ENCODE measurements at regions not wholly inside any gene's neighbourhood (a gene's known extent, or its start where the extent isn't known, plus 50 kb on each side); places are given as distances from the start of the nearest gene placed in this dataset.

DNA sequence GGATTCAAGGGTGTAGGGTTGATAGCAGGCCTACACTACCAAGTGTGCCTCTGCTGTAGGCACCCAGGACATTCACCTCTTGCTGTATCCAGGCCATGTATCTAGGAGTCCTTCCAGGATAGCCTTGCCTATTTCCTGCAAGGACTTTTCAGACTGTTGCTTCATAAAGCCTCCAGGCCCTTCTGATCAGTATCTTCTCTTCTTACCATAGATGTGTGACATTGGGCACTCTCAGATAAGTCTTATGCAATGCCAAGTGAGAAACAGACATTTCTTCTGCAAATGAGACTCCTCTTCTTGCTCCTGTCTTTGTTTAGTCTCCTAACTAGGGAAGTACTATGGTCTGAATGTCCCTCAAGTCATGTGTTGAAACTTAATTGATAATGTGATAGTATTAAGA lies 386.8 kb downstream of the ANKRD50 start:
- Mint-ChIP-seq H3K27me3 (peaks cover 7% of the 10 kb centered on the region), H3K4me3 (no peak overlapping the region)
- peak; percentile 23 for ATAC-seq

DNA sequence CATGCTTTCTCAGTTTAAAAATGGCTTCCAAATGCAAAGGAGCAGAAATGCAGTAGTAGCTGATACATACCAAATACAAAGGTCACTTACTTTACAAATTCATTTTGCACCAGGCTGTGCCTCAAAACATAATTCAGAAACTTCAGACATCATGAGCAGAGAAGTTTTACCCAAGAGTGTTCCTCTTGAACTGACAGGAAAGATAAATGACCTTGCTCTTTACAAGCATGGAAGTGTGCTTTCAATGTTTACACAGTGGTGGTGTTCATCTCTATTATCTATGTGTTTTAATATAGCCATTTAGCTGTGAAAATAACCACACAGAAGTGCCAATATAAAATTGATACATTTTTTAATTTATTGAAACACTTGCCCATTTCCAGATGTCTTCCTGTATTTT lies 383.4 kb downstream of the ANKRD50 start:
- Mint-ChIP-seq H3K27me3 (no peaks in the 10 kb centered on the region), H3K27ac (no peak overlapping the region), H3K9me3 (no peaks in the 10 kb centered on the region), H3K4me1 (no peaks in the 10 kb centered on the region), H3K4me3 (no peak overlapping the region)
- ATAC-seq (no peak), DNase-seq (no peak)

More for the DNA sequence above, 386.8 kb downstream of the ANKRD50 start:
- Mint-ChIP-seq H3K27ac (peak overlapping the region in 1 of 2 donors; percentile 79), H3K4me1 (no peaks in the 10 kb centered on the region), H3K9me3 (no peaks in the 10 kb centered on the region)
- no peak for DNase-seq

DNA sequence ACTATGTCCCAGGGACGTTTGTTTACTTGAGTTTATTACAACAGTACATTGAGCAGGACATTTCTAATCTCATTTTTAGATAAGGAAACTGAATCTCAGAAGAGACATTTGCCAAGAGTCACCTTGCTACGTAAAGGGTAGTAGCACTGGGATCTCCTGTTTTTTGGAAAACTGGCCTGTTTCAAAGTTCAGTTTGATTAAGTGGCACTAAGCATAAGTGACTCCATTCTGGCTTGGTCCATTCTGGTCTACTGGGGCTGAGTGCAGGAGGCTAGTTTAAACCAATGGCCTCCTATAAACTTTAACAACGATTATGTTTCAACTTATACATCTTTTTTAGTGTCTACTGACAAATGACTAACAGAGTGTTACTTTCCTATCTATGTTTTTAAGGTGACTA lies 382.5 kb downstream of the ANKRD50 start:
- H3K27me3 Mint-ChIP-seq = no peaks in the 10 kb centered on the region
- H3K4me3 Mint-ChIP-seq = no peak overlapping the region
- no peak for DNase-seq

DNA sequence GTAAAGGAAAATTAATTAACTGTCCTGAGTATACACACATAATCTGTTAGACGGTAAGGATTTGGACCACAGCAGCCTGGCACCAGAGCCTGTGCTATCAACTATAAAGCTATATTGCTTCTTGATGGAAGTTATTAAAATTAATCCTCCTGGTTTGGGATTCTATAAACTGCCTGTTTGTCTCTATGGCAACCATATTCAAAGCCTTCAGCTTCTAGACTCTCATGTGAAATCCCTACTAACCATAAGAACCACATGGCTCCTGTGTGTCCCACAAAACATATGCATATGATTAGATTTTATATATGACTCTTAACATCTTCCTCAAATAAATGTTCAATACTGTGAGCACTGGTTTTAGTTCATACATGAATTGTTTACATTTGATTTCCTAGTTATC lies 380.8 kb downstream of the ANKRD50 start:
- DNase-seq (no peak), ATAC-seq (no peak)
- H3K27ac Mint-ChIP-seq = no peak overlapping the region
- H3K9me3 Mint-ChIP-seq = no peaks in the 10 kb centered on the region
- no peaks in the 10 kb centered on the region for H3K27me3 Mint-ChIP-seq
- H3K4me3 Mint-ChIP-seq = no peak overlapping the region
- no peaks in the 10 kb centered on the region for H3K4me1 Mint-ChIP-seq

More for the DNA sequence above, 382.5 kb downstream of the ANKRD50 start:
- Mint-ChIP-seq H3K9me3 (no peaks in the 10 kb centered on the region), H3K4me1 (no peaks in the 10 kb centered on the region), H3K27ac (no peak overlapping the region)
- ATAC-seq = no peak

DNA sequence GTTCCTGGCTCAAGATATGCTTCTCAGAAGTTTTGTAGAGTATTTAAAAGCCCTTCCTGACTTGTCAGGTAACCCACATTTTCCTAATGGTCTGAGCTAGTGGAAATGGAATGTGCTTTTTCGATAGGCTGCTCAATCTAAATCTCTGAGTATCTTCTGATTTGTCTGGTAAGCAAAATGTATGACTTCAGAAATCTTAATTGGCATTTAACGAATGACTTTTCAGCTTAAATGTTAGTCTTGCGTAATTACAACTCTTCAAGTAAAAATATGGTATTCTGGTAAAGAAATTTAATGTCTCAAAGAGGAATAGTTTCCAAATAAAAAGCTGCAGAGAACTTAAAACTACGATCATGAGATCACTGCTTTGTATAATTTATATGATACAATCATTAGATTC lies 379.1 kb downstream of the ANKRD50 start:
- Mint-ChIP-seq H3K9me3 (no peaks in the 10 kb centered on the region), H3K27me3 (no peaks in the 10 kb centered on the region), H3K4me1 (no peaks in the 10 kb centered on the region), H3K4me3 (no peak overlapping the region), H3K27ac (no peak overlapping the region)
- DNase-seq = no peak
- no peak for ATAC-seq

DNA sequence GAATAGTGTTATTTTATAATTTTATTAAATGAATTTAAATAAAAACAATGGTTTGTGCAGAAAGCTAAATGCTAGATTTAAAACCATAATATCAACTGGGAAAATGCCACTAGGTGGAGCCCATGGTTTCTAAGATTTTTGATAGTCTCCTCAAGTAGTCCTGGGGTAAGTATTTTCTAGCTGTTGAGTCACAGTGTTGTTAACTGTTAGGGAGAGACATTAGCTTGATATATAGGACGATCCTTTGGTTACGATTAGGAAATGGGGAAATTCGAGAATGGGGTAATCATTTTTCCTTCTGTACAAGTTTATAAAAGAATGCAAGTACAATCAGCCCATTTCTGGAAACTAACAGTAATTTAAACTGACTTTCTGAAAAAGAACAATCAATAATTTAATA lies 378.4 kb downstream of the ANKRD50 start:
- no peak for DNase-seq
- Mint-ChIP-seq H3K4me1 (no peaks in the 10 kb centered on the region), H3K4me3 (no peak overlapping the region), H3K27ac (no peak overlapping the region), H3K9me3 (no peaks in the 10 kb centered on the region), H3K27me3 (no peaks in the 10 kb centered on the region)
- ATAC-seq = no peak

DNA sequence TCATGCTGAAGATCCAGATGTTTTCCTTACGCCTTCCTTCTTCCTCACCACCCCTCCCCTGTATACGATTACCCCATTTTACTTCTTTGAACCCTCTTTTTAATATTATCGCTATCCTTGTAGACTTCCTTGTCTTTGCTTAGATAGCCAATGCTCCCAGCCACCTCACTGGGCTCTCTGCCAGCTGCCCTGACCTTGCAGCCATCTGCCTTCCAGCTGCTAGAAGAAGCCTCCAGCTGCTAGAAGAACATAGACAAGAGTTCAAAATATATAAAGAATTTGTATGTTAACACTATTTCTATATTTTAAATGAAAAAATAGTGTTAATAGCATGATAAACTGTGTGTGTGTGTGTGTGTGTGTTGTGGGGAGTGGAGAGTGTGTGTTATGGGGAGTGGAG lies 374.7 kb downstream of the ANKRD50 start:
- Mint-ChIP-seq H3K9me3 (no peaks in the 10 kb centered on the region), H3K27me3 (no peaks in the 10 kb centered on the region), H3K4me3 (no peak overlapping the region), H3K27ac (no peak overlapping the region), H3K4me1 (no peaks in the 10 kb centered on the region)
- DNase-seq = no peak
- no peak for ATAC-seq

DNA sequence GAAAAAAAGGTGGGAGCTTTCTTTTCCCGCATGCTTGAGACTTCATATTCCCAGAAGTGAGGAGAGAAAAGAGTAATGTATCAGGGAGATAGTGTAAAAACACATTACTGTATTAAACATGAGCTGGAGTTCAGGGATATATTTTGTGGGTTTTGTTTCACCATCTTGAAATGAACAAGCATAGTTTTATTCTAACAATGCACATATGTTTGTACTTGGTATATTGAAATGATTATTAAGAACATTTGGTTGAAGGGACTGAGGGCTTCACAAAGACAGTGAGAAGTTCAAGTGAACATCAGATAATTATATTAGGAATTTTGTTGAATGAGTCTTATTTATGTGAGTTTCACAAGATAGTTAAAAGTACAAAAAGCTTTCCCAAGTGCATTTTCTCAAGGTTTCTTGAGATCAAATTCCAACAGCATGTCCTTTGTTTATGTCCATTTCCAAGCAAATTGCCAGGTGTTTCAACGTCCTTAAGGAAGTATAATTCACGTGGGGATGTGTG lies 368.8 kb downstream of the ANKRD50 start:
- ATAC-seq = no peak
- H3K9me3 Mint-ChIP-seq = no peaks in the 10 kb centered on the region
- DNase-seq = no peak
- H3K4me1 Mint-ChIP-seq = no peaks in the 10 kb centered on the region
- no peak overlapping the region for H3K27ac Mint-ChIP-seq
- H3K4me3 Mint-ChIP-seq = no peak overlapping the region
- peaks cover 5% of the 10 kb centered on the region for H3K27me3 Mint-ChIP-seq

DNA sequence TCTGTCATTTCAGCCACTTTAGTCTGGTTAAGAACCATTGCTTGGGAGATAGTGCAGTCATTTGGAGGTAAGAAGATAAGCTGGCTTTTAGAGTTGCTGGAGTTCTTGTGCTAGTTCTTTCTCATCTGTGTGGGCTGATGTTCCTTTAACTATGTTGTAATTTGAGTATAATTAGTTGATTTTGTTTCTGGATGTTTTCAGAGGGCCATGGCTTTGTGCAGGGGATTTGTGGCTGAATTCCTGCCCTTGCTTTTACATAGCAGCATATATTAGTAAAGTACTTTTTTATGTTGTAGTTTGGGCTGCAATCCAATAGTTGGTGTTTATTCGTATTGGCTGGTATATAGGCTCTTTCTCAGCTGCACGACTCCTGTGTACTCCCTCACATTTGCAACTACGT lies 339.6 kb downstream of the ANKRD50 start:
- no peak for DNase-seq
- H3K9me3 Mint-ChIP-seq = peaks cover 7 to 10% of the 10 kb centered on the region in 2 donors

DNA sequence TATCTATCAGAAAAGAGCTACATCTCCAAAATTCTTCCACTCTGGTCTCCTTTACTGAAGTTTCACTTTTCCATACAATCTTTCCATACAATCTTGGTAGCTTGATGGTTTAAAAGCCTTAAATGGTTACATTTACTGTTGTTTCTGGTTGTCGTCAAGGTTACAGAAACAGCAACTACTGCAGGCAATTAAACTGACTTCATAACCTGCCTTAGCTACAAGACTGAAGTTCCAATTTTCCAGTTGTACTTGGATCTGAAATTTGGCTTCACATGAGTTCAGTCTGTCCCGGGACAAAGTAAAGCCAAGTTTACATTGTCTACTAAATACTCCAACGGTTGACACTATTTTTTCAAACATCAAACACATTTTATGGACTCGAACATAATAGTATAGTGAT lies 326.4 kb downstream of the ANKRD50 start:
- Mint-ChIP-seq H3K4me3 (no peak overlapping the region), H3K27me3 (no peaks in the 10 kb centered on the region), H3K9me3 (no peaks in the 10 kb centered on the region), H3K27ac (no peak overlapping the region), H3K4me1 (no peaks in the 10 kb centered on the region)
- ATAC-seq (no peak), DNase-seq (no peak)

More for the DNA sequence above, 339.6 kb downstream of the ANKRD50 start:
- no peak for ATAC-seq
- Mint-ChIP-seq H3K4me3 (no peak overlapping the region), H3K4me1 (no peaks in the 10 kb centered on the region), H3K27ac (no peak overlapping the region), H3K27me3 (no peaks in the 10 kb centered on the region)

DNA sequence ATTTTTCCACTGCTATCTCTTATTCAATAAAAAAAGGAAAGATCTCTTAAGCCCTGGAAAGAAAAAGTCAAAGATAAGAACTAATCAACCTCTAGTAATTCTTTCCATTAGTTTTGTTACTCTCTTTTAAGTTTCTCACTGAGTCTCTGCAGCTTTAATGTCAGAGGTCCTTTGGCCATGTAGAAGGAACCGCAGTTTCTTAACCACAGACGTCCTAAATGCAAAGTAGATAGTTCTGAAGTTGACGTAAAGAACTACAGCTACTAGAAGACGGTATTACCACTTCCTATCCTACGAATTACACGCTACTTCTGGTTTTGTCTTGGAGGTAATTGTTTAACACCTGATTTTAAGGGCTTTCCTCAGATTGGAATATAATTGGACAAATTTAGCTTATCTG lies 325.9 kb downstream of the ANKRD50 start:
- Mint-ChIP-seq H3K27ac (no peak overlapping the region), H3K4me1 (no peaks in the 10 kb centered on the region), H3K27me3 (no peaks in the 10 kb centered on the region), H3K9me3 (no peaks in the 10 kb centered on the region), H3K4me3 (no peak overlapping the region)
- no peak for ATAC-seq
- DNase-seq = no peak

DNA sequence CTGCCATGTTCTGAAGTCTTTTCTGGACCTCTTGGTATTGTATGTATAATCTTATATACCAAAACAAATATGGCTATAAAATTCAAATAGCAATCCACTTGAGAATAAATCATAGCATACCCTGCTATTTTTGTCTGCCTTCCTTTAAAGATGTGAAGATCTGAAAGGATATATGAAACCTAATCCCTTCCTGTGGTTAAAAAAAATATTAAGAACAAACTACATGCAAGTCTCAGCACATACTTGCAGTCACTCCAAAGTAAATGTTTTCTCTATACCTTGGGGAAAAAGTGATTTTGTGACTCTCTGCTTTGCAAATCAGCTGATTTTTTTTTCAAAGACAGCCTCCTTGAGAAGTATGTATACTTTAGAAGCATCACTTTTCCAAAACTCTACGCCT lies 322.9 kb downstream of the ANKRD50 start:
- Mint-ChIP-seq H3K4me3 (no peak overlapping the region), H3K27ac (no peak overlapping the region), H3K27me3 (no peaks in the 10 kb centered on the region), H3K4me1 (no peaks in the 10 kb centered on the region), H3K9me3 (peaks cover 0 to 5% of the 10 kb centered on the region in 2 donors)
- no peak for ATAC-seq
- no peak for DNase-seq

DNA sequence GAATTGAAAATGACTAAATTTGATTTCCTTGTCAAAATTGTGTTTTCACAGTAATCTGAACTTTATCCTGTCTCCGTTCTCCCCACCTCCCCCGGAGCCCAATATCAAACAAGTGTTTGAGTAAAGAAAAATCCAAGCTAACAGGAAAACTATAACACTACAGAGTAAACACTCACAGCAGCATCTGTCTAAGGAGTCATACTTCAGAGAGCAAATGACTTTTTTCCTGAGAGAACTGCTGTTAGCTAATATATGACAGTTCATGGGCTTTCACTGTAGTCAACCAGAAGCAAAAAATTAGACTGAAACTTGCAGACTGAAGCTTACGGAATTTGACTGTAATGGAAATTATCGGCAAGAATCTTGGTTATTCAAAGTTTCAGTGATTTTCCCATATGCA lies 321.7 kb downstream of the ANKRD50 start:
- Mint-ChIP-seq H3K27ac (no peak overlapping the region), H3K4me3 (no peak overlapping the region), H3K9me3 (peaks cover 0 to 7% of the 10 kb centered on the region in 2 donors), H3K27me3 (no peaks in the 10 kb centered on the region), H3K4me1 (no peaks in the 10 kb centered on the region)
- DNase-seq = no peak
- no peak for ATAC-seq

DNA sequence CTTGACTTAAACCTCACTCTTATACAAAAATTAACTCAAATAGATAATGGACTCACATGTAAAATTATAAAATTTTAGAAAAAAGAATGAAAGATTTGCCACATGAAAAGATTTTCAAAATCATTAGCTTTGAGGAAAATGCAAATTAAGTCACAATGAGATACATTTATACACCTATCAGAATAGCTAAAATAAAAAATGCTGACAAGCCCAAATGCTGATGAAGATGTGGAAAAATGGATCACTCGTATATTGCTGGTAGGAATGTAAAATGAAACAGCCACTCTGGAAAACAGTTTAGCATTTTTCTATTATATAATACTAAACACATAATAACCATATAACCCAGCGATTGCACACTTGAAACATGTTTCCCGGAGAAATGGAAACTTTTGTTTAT lies 316.2 kb downstream of the ANKRD50 start:
- H3K9me3 Mint-ChIP-seq = peaks cover 0 to 7% of the 10 kb centered on the region in 2 donors
- no peaks in the 10 kb centered on the region for H3K27me3 Mint-ChIP-seq
- H3K4me1 Mint-ChIP-seq = no peaks in the 10 kb centered on the region
- ATAC-seq = no peak
- H3K27ac Mint-ChIP-seq = no peak overlapping the region
- DNase-seq = no peak
- H3K4me3 Mint-ChIP-seq = no peak overlapping the region

DNA sequence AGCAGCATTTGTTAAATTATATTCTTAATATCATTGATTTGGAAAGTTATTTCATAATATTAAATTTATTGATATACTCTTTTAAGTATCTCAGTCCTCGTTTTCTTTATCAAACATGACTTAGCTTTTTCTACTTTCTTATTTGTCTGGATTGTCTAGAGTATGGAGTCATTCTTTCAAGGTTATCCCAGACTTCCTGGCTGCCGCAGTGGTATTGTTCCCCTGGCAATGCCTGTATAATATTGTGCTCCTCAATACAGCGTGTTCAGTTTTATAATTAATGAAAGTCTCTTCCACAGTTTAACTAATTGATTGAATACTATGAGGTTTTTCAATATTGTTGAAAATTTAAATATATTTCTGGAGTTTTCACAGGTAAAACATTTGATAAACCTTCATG lies 310.9 kb downstream of the ANKRD50 start:
- ATAC-seq = no peak
- Mint-ChIP-seq H3K4me1 (no peaks in the 10 kb centered on the region), H3K27ac (no peak overlapping the region), H3K4me3 (no peak overlapping the region), H3K9me3 (peaks cover 0 to 5% of the 10 kb centered on the region in 2 donors), H3K27me3 (no peaks in the 10 kb centered on the region)
- no peak for DNase-seq

DNA sequence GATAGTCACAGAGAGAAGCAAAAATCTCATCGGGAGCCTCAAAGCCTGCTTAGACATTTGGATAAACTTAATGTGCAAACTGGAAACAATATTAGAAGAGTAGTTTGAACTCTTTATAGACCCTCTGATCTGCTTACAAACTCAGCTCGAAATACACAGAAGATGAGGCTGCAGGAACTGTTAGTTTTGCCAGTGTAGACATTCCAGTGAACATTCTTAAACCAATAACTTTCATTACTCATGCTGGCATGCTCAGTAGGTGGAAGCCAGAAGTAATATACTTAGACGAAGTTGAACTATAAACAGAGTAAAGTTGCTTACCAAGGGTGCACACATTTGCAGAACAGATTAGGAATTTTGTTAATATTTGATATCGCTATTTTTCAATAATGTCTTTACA lies 303.5 kb downstream of the ANKRD50 start:
- no peak overlapping the region for H3K4me3 Mint-ChIP-seq
- peaks cover 0 to 5% of the 10 kb centered on the region in 2 donors for H3K9me3 Mint-ChIP-seq
- no peaks in the 10 kb centered on the region for H3K27me3 Mint-ChIP-seq
- DNase-seq = no peak
- no peaks in the 10 kb centered on the region for H3K4me1 Mint-ChIP-seq
- H3K27ac Mint-ChIP-seq = no peak overlapping the region
- no peak for ATAC-seq

DNA sequence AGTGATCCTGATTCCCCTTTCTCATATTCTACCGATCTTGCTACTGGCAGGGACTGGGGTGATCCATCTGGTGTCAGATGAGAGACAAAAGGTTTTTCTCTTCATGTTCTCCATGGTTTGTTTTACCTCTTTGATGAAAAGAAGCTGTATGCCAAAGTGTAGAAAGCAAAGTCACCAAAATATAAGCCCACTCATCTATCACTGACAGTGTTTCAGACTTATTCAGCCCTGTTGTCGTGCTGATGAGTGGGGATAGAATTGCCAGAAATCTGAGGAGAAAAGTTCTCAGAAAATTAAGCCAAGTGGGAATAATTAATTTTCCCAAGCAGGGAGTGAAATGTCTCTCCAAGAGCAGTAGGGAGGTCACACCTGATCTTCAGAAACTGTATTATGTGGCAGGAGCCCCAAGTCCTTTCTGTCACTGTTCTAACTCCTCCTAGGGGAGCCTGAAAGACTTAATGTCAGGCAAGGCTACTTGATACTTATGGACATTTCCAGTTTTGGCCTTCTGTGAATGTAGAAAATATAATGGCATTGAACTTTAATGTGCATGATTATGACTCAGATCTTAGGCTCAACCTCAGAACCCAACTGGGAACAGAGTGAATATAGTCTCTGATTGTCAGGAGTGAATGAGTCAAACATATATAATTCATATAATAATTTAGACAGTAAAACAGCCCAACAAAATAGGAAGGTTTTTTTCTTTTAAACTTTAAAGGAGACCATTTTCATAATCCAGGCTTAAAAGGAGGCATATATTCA lies 298.1 kb downstream of the ANKRD50 start:
- H3K27me3 Mint-ChIP-seq = no peaks in the 10 kb centered on the region
- DNase-seq (no peak), ATAC-seq (no peak)
- H3K4me1 Mint-ChIP-seq = no peaks in the 10 kb centered on the region
- H3K4me3 Mint-ChIP-seq = no peak overlapping the region
- peaks cover 0 to 4% of the 10 kb centered on the region in 2 donors for H3K9me3 Mint-ChIP-seq
- no peak overlapping the region for H3K27ac Mint-ChIP-seq

Measured in stimulated activated naive CD8-positive, alpha-beta T cell treated with anti-CD3 and anti-CD28 coated beads, Interleukin-15, amount 100 ng/mL, for 72 hours (primary cell).